ENCODE measurements at regions not wholly inside any gene's neighbourhood (a gene's known extent, or its start where the extent isn't known, plus 50 kb on each side); places are given as distances from the start of the nearest gene placed in this dataset.
A peak's percentile ranks its signal among the peaks of the same experiment; 100 is the strongest.

- Histone ChIP-seq H3K4me2 (peak overlapping the region; percentile 90), H2AFZ (no peak overlapping the region), H4K20me1 (ENCODE audit: insufficient read depth, poor library complexity, severe bottlenecking) (no peaks in the 10 kb centered on the region), H3K9me2 (replicated peaks; ENCODE audit: insufficient read depth) (no peaks in the 10 kb centered on the region), H3K27ac (no peak overlapping the region), H3K27me3 (no peaks in the 10 kb centered on the region), H3K79me2 (no peaks in the 10 kb centered on the region), H3K4me1 (ENCODE audit: insufficient read depth) (no peaks in the 10 kb centered on the region), H3K36me3 (replicated peaks; ENCODE audit: insufficient read depth, low read depth) (no peaks in the 10 kb centered on the region), H3K9me3 (ENCODE audit: low read depth) (no peaks in the 10 kb centered on the region), H3K4me3 (peak overlapping the region; percentile 42)
- no peak for TF ChIP-seq EZH2phosphoT487 (IDR thresholded peaks at IDR 0.05; ENCODE audit: low read depth, severe bottlenecking, unreplicated experiment)
- no peak for TF ChIP-seq EZH2 (IDR thresholded peaks at IDR 0.05; ENCODE audit: borderline replicate concordance)
- TF ChIP-seq CTCF (IDR thresholded peaks at IDR 0.05; ENCODE audit: poor library complexity), result no peak
- peak; percentile 38 for DNase-seq (ENCODE audit: low spot score)
- 50% methylated on average over 46 of the region's 91 CpGs for WGBS (ENCODE audit: low lambda C conversion rate, missing lambda C conversion rate)
These were observed 91.5 kb downstream of the GEMIN8 start for GRCh38 chrX:13938051-13938828.

GRCh38 chrX:13937370-13938050 is 92.2 kb downstream of the GEMIN8 start:
- Histone ChIP-seq H3K4me3 (peak overlapping the region; percentile 42), H3K36me3 (replicated peaks; ENCODE audit: insufficient read depth, low read depth) (no peaks in the 10 kb centered on the region), H2AFZ (no peak overlapping the region), H3K27me3 (no peaks in the 10 kb centered on the region), H3K79me2 (no peaks in the 10 kb centered on the region), H3K9me3 (ENCODE audit: low read depth) (no peaks in the 10 kb centered on the region), H3K9me2 (replicated peaks; ENCODE audit: insufficient read depth) (no peaks in the 10 kb centered on the region), H3K4me1 (ENCODE audit: insufficient read depth) (no peaks in the 10 kb centered on the region), H3K4me2 (peak overlapping the region; percentile 90), H3K27ac (no peak overlapping the region), H4K20me1 (ENCODE audit: insufficient read depth, poor library complexity, severe bottlenecking) (no peaks in the 10 kb centered on the region)
- DNase-seq (ENCODE audit: low spot score), result no peak
- 46% methylated on average over 27 of the region's 27 CpGs for WGBS (ENCODE audit: low lambda C conversion rate, missing lambda C conversion rate)
- TF ChIP-seq EZH2 (IDR thresholded peaks at IDR 0.05; ENCODE audit: borderline replicate concordance) (no peak), EZH2phosphoT487 (IDR thresholded peaks at IDR 0.05; ENCODE audit: low read depth, severe bottlenecking, unreplicated experiment) (no peak), CTCF (IDR thresholded peaks at IDR 0.05; ENCODE audit: poor library complexity) (no peak)

DNA sequence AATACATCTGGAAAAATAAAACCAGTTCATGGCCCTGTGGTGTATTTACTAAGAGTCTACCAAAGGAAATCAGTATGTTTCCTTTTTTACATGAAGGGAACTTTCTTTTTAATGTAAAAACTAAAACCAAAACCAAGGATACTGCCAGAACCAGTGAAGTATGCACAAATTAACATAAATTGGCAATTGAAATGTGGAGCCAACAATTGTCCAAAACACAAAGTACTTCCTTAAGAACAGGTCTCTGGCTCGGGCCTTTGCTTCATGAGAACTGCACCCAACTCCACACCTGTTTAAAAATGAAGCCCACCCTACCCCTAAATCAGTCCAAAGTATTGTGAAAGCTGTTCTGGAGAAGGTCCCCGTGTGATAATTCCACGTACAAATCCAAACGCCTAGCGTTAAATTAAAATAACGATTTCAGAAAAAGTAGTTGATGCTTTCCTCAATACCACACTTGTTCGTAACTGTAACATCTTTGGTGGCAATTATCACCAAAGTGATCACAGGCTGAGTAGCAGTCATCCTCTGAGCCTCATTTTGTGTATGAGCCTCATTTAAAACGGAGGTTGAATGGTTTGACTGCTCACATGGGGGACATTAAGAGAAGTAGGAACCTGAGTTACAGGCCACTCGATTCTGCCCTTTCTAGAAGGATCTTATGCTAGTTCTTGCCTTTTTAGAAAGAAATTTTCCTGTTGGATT is 93.0 kb downstream of the GEMIN8 start:
- no peaks in the 10 kb centered on the region for H4K20me1 ChIP-seq (ENCODE audit: insufficient read depth, poor library complexity, severe bottlenecking)
- peak overlapping the region; percentile 90 for H3K4me2 ChIP-seq
- H3K79me2 ChIP-seq, result no peaks in the 10 kb centered on the region
- H3K27ac ChIP-seq, result no peak overlapping the region
- H3K9me2 ChIP-seq (replicated peaks; ENCODE audit: insufficient read depth), result no peaks in the 10 kb centered on the region
- H3K27me3 ChIP-seq, result no peaks in the 10 kb centered on the region
- H3K4me3 ChIP-seq, result no peak overlapping the region
- H3K9me3 ChIP-seq (ENCODE audit: low read depth), result no peaks in the 10 kb centered on the region
- 54% methylated on average over 9 of the region's 9 CpGs for WGBS (ENCODE audit: low lambda C conversion rate, missing lambda C conversion rate)
- no peak overlapping the region for H2AFZ ChIP-seq
- no peaks in the 10 kb centered on the region for H3K4me1 ChIP-seq (ENCODE audit: insufficient read depth)
- DNase-seq (ENCODE audit: low spot score), result no peak
- no peaks in the 10 kb centered on the region for H3K36me3 ChIP-seq (replicated peaks; ENCODE audit: insufficient read depth, low read depth)
- TF ChIP-seq EZH2 (IDR thresholded peaks at IDR 0.05; ENCODE audit: borderline replicate concordance) (no peak), CTCF (IDR thresholded peaks at IDR 0.05; ENCODE audit: poor library complexity) (no peak), EZH2phosphoT487 (IDR thresholded peaks at IDR 0.05; ENCODE audit: low read depth, severe bottlenecking, unreplicated experiment) (no peak)

Measured in hepatocyte (in vitro differentiated cells).